Endothelial cell of umbilical vein (primary cell): ENCODE measurements at regions not wholly inside any gene's neighbourhood (a gene's known extent, or its start where the extent isn't known, plus 50 kb on each side); places are given as distances from the start of the nearest gene placed in this dataset.

Source experiments
- BruUV-seq: library from RNA; stranded (reverse); fragments of 400-500 nt; replicated peaks from 2 replicates; lab custom pipeline; 2021; lab: Mats Ljungman, UMichigan
- CTCF ChIA-PET: fragments of 300-600, 350-600 bp; sonication (Branson Sonifier 250); formaldehyde crosslinking; loops from one replicate; lab custom pipeline; 2021; ENCODE audit warnings: antibody characterized with exemption, inconsistent platforms; lab: Charles Lee
- POLR2A ChIA-PET: fragments of 300-600, 350-600 bp; sonication (Branson Sonifier 250); formaldehyde crosslinking; loops from one replicate; lab custom pipeline; 2021; ENCODE audit warnings: antibody characterized with exemption, inconsistent platforms; lab: Charles Lee
- DNase-seq: peaks from one replicate; pipeline ENCODE4 v3.0.0-alpha.2; 2011; ENCODE audit warnings: low read depth, low spot score
- FAIRE-seq: peaks from 2 replicates; lab custom pipeline; 2011; peaks lifted over from hg19 to GRCh38; lab: Jason Lieb, UNC
- H2AFZ ChIP-seq: 2 replicates; pipeline ENCODE4 v1.6.0; 2012; ENCODE audit warnings: low read depth, low read length, control low read depth, inconsistent platforms
- H3K27ac ChIP-seq: 2 replicates; pipeline ENCODE4 v1.5.1; 2011; ENCODE audit warnings: low read depth, mild to moderate bottlenecking, control low read depth, low read length, moderate library complexity; ENCODE audit not compliant: insufficient read depth
- H3K27me3 ChIP-seq, 2 experiments: 2 replicates each; pipeline versions ENCODE4 v1.6.0 to v1.6.1; 2011; ENCODE audit warnings: low read length in 2 of 2, mixed read lengths in 1 of 2; ENCODE audit not compliant: control insufficient read depth in 2 of 2, insufficient read depth in 2 of 2
- H3K36me3 ChIP-seq, 2 experiments: 2 replicates in 1 of 2; 3 replicates in 1 of 2; pipeline ENCODE4 v1.5.1; 2011; ENCODE audit warnings: low read length in 2 of 2, mild to moderate bottlenecking in 1 of 2, moderate library complexity in 1 of 2; ENCODE audit not compliant: control insufficient read depth in 2 of 2, insufficient read depth in 2 of 2; ENCODE audit errors: extremely low read depth in 1 of 2
- H3K4me1 ChIP-seq: 3 replicates; pipeline ENCODE4 v1.5.1; 2011; ENCODE audit warnings: mild to moderate bottlenecking, low read length; ENCODE audit not compliant: control insufficient read depth, insufficient read depth; ENCODE audit errors: extremely low read depth
- H3K4me2 ChIP-seq: 2 replicates; pipeline ENCODE4 v1.6.1; 2011; ENCODE audit warnings: low read length, control low read depth, mixed read lengths; ENCODE audit not compliant: insufficient read depth
- H3K4me3 ChIP-seq, 3 experiments: fragments of 200-600 bp in 1 of 3; sonication (generic), shearing (Covaris generic) in 1 of 3; replicated peaks in 1 of 3; 2 replicates each; pipeline ENCODE4 v1.5.1; 2011 to 2016; ENCODE audit warnings: control low read depth in 3 of 3, low read length in 3 of 3, mild to moderate bottlenecking in 2 of 3, inconsistent platforms in 1 of 3, low read depth in 1 of 3, moderate library complexity in 1 of 3; ENCODE audit not compliant: insufficient read depth in 1 of 3
- H3K79me2 ChIP-seq: 2 replicates; pipeline ENCODE4 v1.6.0; 2012; ENCODE audit warnings: low read length, inconsistent platforms; ENCODE audit not compliant: control insufficient read depth, insufficient read depth
- H3K9ac ChIP-seq: replicated peaks from 2 replicates; pipeline ENCODE3; 2011; ENCODE audit warnings: low read length, control low read depth; ENCODE audit not compliant: insufficient read depth; ENCODE audit errors: extremely low read depth
- H3K9me1 ChIP-seq: replicated peaks from 3 replicates; pipeline ENCODE4 v1.6.0; 2011; ENCODE audit warnings: mild to moderate bottlenecking, low read length; ENCODE audit not compliant: control insufficient read depth, insufficient read depth; ENCODE audit errors: extremely low read depth
- H3K9me3 ChIP-seq: replicated peaks from 2 replicates; pipeline ENCODE4 v1.5.1; 2012; ENCODE audit warnings: low read length, inconsistent platforms; ENCODE audit not compliant: control insufficient read depth, insufficient read depth
- H4K20me1 ChIP-seq: replicated peaks from 2 replicates; pipeline ENCODE3; 2011; ENCODE audit warnings: mild to moderate bottlenecking, low read length; ENCODE audit not compliant: control insufficient read depth, insufficient read depth; ENCODE audit errors: extremely low read depth
- EZH2 ChIP-seq: IDR thresholded peaks from 2 replicates; pipeline ENCODE4 v1.6.1; 2012; ENCODE audit warnings: borderline replicate concordance, low read depth, mild to moderate bottlenecking, moderate library complexity, low read length, inconsistent platforms; ENCODE audit not compliant: severe bottlenecking
- FOS ChIP-seq: IDR thresholded peaks from 2 replicates; pipeline ENCODE4 v1.6.1; 2011; ENCODE audit warnings: mild to moderate bottlenecking, low read length, moderate library complexity, borderline replicate concordance; ENCODE audit not compliant: insufficient read depth
- GATA2 ChIP-seq: IDR thresholded peaks from 2 replicates; pipeline ENCODE4 v1.7.0; 2011; ENCODE audit warnings: low read depth, mild to moderate bottlenecking, moderate library complexity, mixed read lengths, low read length; ENCODE audit not compliant: insufficient read length, insufficient read depth
- JUN ChIP-seq: IDR thresholded peaks from 2 replicates; pipeline ENCODE4 v1.6.1; 2011; ENCODE audit warnings: borderline replicate concordance, low read depth; ENCODE audit not compliant: insufficient read length, insufficient read depth
- MAX ChIP-seq: IDR thresholded peaks from 2 replicates; pipeline ENCODE4 v1.6.1; 2011; ENCODE audit not compliant: insufficient read depth, insufficient read length
- MYC ChIP-seq: IDR thresholded peaks from one replicate; pipeline ENCODE4 v1.6.1; 2011; ENCODE audit warnings: mild to moderate bottlenecking, low read depth, low read length
- POLR2A ChIP-seq: IDR thresholded peaks from 2 replicates; pipeline ENCODE4 v1.6.1; 2012; ENCODE audit warnings: low read depth, mild to moderate bottlenecking, control low read depth, low read length
- POLR2AphosphoS5 ChIP-seq: IDR thresholded peaks from 2 replicates; pipeline ENCODE4 v1.6.1; 2012; ENCODE audit warnings: low read depth, mild to moderate bottlenecking, control low read depth, low read length, moderate library complexity; ENCODE audit not compliant: insufficient read depth
- dilution Hi-C: fragments of 300-500 bp; cut with MboI; formaldehyde crosslinking; loops from one replicate; pipeline ENCODE4 v1.15.0; 2019; ENCODE audit warnings: low sequenced_read_pairs; ENCODE audit not compliant: extremely low pct_ligation_motif_present
- intact Hi-C: fragments of 100-400 bp; cut with micrococcal nuclease; formaldehyde crosslinking; loops from one replicate; pipeline ENCODE4 v1.10.0; 2022
- TF ChIP-seq, protein P1 (sequence below), 2 donors: IDR thresholded peaks; 1 replicate in 1 of 2; 2 replicates in 1 of 2; pipeline ENCODE4 v1.5.1; 2011; ENCODE audit warnings: low read length in 2 of 2, mild to moderate bottlenecking in 2 of 2, moderate library complexity in 2 of 2, control low read depth in 1 of 2, inconsistent platforms in 1 of 2, low read depth in 1 of 2; ENCODE audit not compliant: insufficient read depth in 1 of 2; ENCODE audit errors: extremely low read depth in 1 of 2

- H3K4me3 ChIP-seq = no peak overlapping the region
- no peaks in the 10 kb centered on the region for H3K27me3 ChIP-seq
- no peaks in the 10 kb centered on the region for H3K4me1 ChIP-seq
- H3K79me2 ChIP-seq = no peaks in the 10 kb centered on the region
- ChIA-PET POLR2A (no interaction called here), CTCF (no interaction called here)
- H4K20me1 ChIP-seq = no peaks in the 10 kb centered on the region
- H3K36me3 ChIP-seq = no peaks in the 10 kb centered on the region
- no peak overlapping the region for H3K4me2 ChIP-seq
- no peak overlapping the region for H3K9ac ChIP-seq
- no peaks in the 10 kb centered on the region for H3K9me1 ChIP-seq
- BruUV-seq = no TSS peak
- H3K27ac ChIP-seq = no peak overlapping the region
- H3K9me3 ChIP-seq = no peaks in the 10 kb centered on the region
- FAIRE-seq (no peak), DNase-seq (no peak)
- dilution Hi-C loops = no loop called here
- no peak overlapping the region for H2AFZ ChIP-seq
- intact Hi-C loops = no loop called here
- TF ChIP-seq GATA2 (no peak), POLR2AphosphoS5 (no peak), POLR2A (no peak), JUN (no peak), MYC (no peak), FOS (no peak), EZH2 (no peak), MAX (no peak)
- TF ChIP-seq, protein P1, sequence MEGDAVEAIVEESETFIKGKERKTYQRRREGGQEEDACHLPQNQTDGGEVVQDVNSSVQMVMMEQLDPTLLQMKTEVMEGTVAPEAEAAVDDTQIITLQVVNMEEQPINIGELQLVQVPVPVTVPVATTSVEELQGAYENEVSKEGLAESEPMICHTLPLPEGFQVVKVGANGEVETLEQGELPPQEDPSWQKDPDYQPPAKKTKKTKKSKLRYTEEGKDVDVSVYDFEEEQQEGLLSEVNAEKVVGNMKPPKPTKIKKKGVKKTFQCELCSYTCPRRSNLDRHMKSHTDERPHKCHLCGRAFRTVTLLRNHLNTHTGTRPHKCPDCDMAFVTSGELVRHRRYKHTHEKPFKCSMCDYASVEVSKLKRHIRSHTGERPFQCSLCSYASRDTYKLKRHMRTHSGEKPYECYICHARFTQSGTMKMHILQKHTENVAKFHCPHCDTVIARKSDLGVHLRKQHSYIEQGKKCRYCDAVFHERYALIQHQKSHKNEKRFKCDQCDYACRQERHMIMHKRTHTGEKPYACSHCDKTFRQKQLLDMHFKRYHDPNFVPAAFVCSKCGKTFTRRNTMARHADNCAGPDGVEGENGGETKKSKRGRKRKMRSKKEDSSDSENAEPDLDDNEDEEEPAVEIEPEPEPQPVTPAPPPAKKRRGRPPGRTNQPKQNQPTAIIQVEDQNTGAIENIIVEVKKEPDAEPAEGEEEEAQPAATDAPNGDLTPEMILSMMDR (IDR thresholded peaks at IDR 0.05; ENCODE audit: extremely low read depth in 1 of 2, insufficient read depth in 1 of 2, low read depth in 1 of 2, low read length in 2 of 2) = no peak
Measured at GRCh38 chr9:89961616-89962341, 357.0 kb downstream of the GADD45G start.
